Liver (tissue), 8 donors: ENCODE measurements at regions not wholly inside any gene's neighbourhood (a gene's known extent, or its start where the extent isn't known, plus 50 kb on each side); places are given as distances from the start of the nearest gene placed in this dataset.

ENCODE experiments used
- DNase-seq: peaks from one replicate; pipeline ENCODE4 v3.0.0-alpha.2; 2017; ENCODE audit warnings: low spot score
- H3K27ac ChIP-seq, 2 donors: one replicate each; pipeline ENCODE4 v1.7.0; 2013; ENCODE audit warnings: inconsistent platforms in 2 of 2, low read length in 2 of 2, control low read depth in 1 of 2, low read depth in 1 of 2, mild to moderate bottlenecking in 1 of 2
- H3K27me3 ChIP-seq, 4 donors: one replicate each; pipeline versions ENCODE4 v1.6.1 to v1.7.0; 2013; ENCODE audit warnings: low read length in 3 of 4, inconsistent platforms in 1 of 4, mild to moderate bottlenecking in 1 of 4, moderate library complexity in 1 of 4; ENCODE audit not compliant: control insufficient read depth in 4 of 4, insufficient read depth in 4 of 4
- H3K36me3 ChIP-seq, 4 donors: one replicate each; pipeline versions ENCODE4 v1.6.1 to v1.7.0; 2013; ENCODE audit warnings: low read length in 3 of 4, mild to moderate bottlenecking in 3 of 4, low read depth in 1 of 4, moderate library complexity in 1 of 4; ENCODE audit not compliant: control insufficient read depth in 4 of 4, insufficient read depth in 3 of 4
- H3K4me1 ChIP-seq, 4 donors: one replicate each; pipeline versions ENCODE4 v1.6.1 to v1.7.0; 2013; ENCODE audit warnings: low read length in 3 of 4, mild to moderate bottlenecking in 3 of 4, moderate library complexity in 1 of 4; ENCODE audit not compliant: control insufficient read depth in 4 of 4, insufficient read depth in 4 of 4
- H3K4me3 ChIP-seq, 3 donors: one replicate each; pipeline versions ENCODE4 v1.6.1 to v1.7.0; 2013; ENCODE audit warnings: low read length in 3 of 3, control low read depth in 1 of 3, low read depth in 1 of 3, mild to moderate bottlenecking in 1 of 3
- H3K9ac ChIP-seq, 2 donors: one replicate each; pipeline ENCODE4 v1.7.0; 2013; ENCODE audit warnings: low read length in 2 of 2, mild to moderate bottlenecking in 2 of 2, moderate library complexity in 2 of 2, control low read depth in 1 of 2, low read depth in 1 of 2
- H3K9me3 ChIP-seq, 4 donors: one replicate each; pipeline versions ENCODE4 v1.6.1 to v1.7.0; 2013; ENCODE audit warnings: low read length in 3 of 4; ENCODE audit not compliant: control insufficient read depth in 4 of 4
- EGR1 ChIP-seq, 2 donors: IDR thresholded peaks; 2 replicates each; pipeline ENCODE4 v1.6.1; 2016 to 2018; ENCODE audit warnings: antibody characterized with exemption in 2 of 2, low read depth in 2 of 2
- FOXA1 ChIP-seq: IDR thresholded peaks from 2 replicates; pipeline ENCODE4 v1.6.1; 2016; ENCODE audit warnings: antibody characterized with exemption
- FOXA2 ChIP-seq: IDR thresholded peaks from 2 replicates; pipeline ENCODE4 v1.6.1; 2016; ENCODE audit warnings: antibody characterized with exemption
- GABPA ChIP-seq, 2 donors: IDR thresholded peaks in 1 of 2; conservative IDR thresholded peaks in 1 of 2; 2 replicates each; pipeline ENCODE4 v1.6.1; 2016; ENCODE audit warnings: antibody characterized with exemption in 2 of 2, mild to moderate bottlenecking in 1 of 2, moderate library complexity in 1 of 2
- HNF4G ChIP-seq: IDR thresholded peaks from 2 replicates; pipeline ENCODE4 v1.6.1; 2016; ENCODE audit warnings: antibody characterized with exemption
- JUND ChIP-seq, 2 donors: IDR thresholded peaks; 2 replicates each; pipeline ENCODE4 v1.6.1; 2016; ENCODE audit warnings: antibody characterized with exemption in 2 of 2
- NR2F2 ChIP-seq: IDR thresholded peaks from 2 replicates; pipeline ENCODE4 v1.6.1; 2016; ENCODE audit warnings: antibody characterized with exemption
- RAD21 ChIP-seq, 2 donors: IDR thresholded peaks; 2 replicates each; pipeline ENCODE4 v1.6.1; 2016; ENCODE audit warnings: antibody characterized with exemption in 2 of 2, mild to moderate bottlenecking in 2 of 2
- RXRA ChIP-seq, 2 donors: IDR thresholded peaks; 2 replicates each; pipeline ENCODE4 v1.6.1; 2017 to 2018; ENCODE audit warnings: antibody characterized with exemption in 2 of 2, mild to moderate bottlenecking in 1 of 2
- SP1 ChIP-seq: IDR thresholded peaks from 2 replicates; pipeline ENCODE4 v1.6.1; 2018; ENCODE audit warnings: antibody characterized with exemption, mild to moderate bottlenecking
- YY1 ChIP-seq: IDR thresholded peaks from 2 replicates; pipeline ENCODE4 v1.6.1; 2016; ENCODE audit warnings: antibody characterized with exemption, mild to moderate bottlenecking
- WGBS: extraction: QIAGEN DNeasy Blood & Tissue Kit; methylation state at CpG from one replicate; pipeline ENCODE4 v1.1.7; 2013; 5-methylcytosine and 5-hydroxymethylcytosine counted together
- TF ChIP-seq, protein P1 (sequence below): fragments of 150-350 bp; IDR thresholded peaks from 2 replicates; pipeline ENCODE4 v1.5.1; 2017; ENCODE audit warnings: improper control_type of control experiment, low read depth, low read length; ENCODE audit not compliant: missing input control
- TF ChIP-seq, protein P2 (sequence below): IDR thresholded peaks from 2 replicates; pipeline ENCODE4 v1.6.1; 2016; ENCODE audit warnings: antibody characterized with exemption
- TF ChIP-seq, protein P3 (sequence below): IDR thresholded peaks from 2 replicates; pipeline ENCODE4 v1.6.1; 2016; ENCODE audit warnings: antibody characterized with exemption
- TF ChIP-seq, protein P4 (sequence below): IDR thresholded peaks from 2 replicates; pipeline ENCODE4 v1.6.1; 2016; ENCODE audit warnings: antibody characterized with exemption
- donor health status: healthy.
- donor health status: healthy.
- donor health status: healthy.
- donor health status: healthy.
- donor health status: healthy.

DNA sequence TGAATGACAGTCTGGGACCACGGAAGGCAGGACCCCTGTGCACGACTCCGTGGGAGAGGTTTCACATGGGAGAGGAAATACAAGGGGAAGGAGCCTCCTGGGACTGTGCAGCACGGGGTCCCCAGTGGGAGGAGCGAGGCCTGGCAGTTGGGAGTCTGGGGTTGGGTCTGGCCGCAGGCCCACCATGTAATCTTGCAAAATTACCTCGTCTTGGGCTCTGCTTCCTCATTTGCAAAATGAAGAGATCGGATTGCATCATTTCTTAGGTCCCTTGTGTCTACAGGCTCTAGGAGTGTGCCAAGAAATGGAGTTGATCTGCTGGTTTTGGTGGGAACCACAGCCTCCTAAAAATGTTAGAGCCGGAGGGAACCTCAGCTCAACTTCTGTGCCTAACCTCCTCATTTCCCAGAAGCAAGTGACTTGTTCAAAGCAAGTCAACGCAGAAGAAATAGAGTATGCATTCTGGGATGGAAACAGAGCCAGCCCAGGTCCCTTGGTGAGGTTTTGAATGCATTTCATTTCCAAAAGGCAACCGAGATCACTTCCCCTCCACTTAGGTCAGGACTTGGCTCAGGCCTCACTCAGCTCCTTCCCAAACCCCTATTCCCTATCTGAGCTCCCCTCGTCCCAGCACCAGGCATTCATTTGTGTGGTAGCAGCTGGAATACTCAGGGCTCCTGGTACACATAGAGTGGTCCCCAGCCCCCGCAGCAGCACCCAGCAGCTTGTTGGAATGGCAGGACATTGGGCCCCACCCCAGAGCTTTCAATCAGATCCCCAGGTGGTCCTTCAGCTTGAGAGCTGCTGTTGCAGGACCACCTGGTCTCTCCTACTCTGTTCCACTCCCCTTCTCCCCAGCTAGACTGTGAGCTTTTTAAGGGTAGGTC, 267.7 kb downstream of the XXYLT1 start:
- Histone ChIP-seq H3K27ac (no peak overlapping the region), H3K4me1 (peaks cover 0 to 6% (median 3%) of the 10 kb centered on the region in 4 donors)

DNA sequence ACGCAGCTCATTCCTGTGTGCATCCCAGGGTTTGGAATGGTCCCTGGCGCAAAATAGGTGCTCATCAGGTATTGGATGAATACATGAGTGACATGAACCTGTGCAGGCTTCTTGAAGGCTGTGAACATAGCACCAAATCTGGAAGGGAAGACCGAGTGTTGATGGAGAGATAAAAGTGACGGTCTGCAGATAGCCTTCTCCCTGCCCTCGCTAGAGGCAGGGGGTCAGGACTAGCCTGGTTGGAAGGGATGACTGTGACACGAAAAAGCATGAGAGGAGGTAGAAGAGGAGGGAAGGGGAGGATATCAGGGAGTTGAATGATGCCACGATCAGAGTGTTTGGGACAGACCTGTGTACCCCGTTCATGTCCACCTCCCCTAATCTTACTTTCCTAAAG, 267.1 kb downstream of the XXYLT1 start:
- Histone ChIP-seq H3K9me3 (no peaks in the 10 kb centered on the region), H3K27ac (no peak overlapping the region), H3K36me3 (no peaks in the 10 kb centered on the region), H3K4me3 (no peak overlapping the region), H3K4me1 (peaks cover 0 to 6% (median 3%) of the 10 kb centered on the region in 4 donors), H3K27me3 (no peaks in the 10 kb centered on the region), H3K9ac (no peak overlapping the region)
- peak; percentile 14 for DNase-seq
- 93% methylated on average over 8 of the region's 8 CpGs for WGBS
- TF ChIP-seq GABPA (IDR thresholded peaks at IDR 0.05 in 1 of 2, conservative IDR thresholded peaks at IDR 0.05 in 1 of 2) (no peak), FOXA1 (no peak), NR2F2 (no peak), HNF4G (no peak), JUND (IDR thresholded peaks at IDR 0.05) (no peak), FOXA2 (no peak), RXRA (IDR thresholded peaks at IDR 0.05) (no peak), RAD21 (IDR thresholded peaks at IDR 0.05) (no peak), YY1 (no peak), EGR1 (IDR thresholded peaks at IDR 0.05; ENCODE audit: low read depth in 2 of 2) (no peak), SP1 (no peak)
- TF ChIP-seq, protein P1, sequence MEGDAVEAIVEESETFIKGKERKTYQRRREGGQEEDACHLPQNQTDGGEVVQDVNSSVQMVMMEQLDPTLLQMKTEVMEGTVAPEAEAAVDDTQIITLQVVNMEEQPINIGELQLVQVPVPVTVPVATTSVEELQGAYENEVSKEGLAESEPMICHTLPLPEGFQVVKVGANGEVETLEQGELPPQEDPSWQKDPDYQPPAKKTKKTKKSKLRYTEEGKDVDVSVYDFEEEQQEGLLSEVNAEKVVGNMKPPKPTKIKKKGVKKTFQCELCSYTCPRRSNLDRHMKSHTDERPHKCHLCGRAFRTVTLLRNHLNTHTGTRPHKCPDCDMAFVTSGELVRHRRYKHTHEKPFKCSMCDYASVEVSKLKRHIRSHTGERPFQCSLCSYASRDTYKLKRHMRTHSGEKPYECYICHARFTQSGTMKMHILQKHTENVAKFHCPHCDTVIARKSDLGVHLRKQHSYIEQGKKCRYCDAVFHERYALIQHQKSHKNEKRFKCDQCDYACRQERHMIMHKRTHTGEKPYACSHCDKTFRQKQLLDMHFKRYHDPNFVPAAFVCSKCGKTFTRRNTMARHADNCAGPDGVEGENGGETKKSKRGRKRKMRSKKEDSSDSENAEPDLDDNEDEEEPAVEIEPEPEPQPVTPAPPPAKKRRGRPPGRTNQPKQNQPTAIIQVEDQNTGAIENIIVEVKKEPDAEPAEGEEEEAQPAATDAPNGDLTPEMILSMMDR: no peak
- TF ChIP-seq, protein P2, sequence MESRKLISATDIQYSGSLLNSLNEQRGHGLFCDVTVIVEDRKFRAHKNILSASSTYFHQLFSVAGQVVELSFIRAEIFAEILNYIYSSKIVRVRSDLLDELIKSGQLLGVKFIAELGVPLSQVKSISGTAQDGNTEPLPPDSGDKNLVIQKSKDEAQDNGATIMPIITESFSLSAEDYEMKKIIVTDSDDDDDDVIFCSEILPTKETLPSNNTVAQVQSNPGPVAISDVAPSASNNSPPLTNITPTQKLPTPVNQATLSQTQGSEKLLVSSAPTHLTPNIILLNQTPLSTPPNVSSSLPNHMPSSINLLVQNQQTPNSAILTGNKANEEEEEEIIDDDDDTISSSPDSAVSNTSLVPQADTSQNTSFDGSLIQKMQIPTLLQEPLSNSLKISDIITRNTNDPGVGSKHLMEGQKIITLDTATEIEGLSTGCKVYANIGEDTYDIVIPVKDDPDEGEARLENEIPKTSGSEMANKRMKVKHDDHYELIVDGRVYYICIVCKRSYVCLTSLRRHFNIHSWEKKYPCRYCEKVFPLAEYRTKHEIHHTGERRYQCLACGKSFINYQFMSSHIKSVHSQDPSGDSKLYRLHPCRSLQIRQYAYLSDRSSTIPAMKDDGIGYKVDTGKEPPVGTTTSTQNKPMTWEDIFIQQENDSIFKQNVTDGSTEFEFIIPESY: no peak
- TF ChIP-seq, protein P3, sequence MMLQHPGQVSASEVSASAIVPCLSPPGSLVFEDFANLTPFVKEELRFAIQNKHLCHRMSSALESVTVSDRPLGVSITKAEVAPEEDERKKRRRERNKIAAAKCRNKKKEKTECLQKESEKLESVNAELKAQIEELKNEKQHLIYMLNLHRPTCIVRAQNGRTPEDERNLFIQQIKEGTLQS: no peak
- TF ChIP-seq, protein P4, sequence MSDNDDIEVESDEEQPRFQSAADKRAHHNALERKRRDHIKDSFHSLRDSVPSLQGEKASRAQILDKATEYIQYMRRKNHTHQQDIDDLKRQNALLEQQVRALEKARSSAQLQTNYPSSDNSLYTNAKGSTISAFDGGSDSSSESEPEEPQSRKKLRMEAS: no peak

More for the DNA sequence above, 267.7 kb downstream of the XXYLT1 start:
- H3K9ac ChIP-seq: no peak overlapping the region
- no peaks in the 10 kb centered on the region for H3K36me3 ChIP-seq
- H3K27me3 ChIP-seq: no peaks in the 10 kb centered on the region
- DNase-seq: peak; percentile 30
- TF ChIP-seq, protein P2: no peak
- no peak for TF ChIP-seq NR2F2
- TF ChIP-seq, protein P4: no peak
- no peak overlapping the region for H3K4me3 ChIP-seq
- H3K9me3 ChIP-seq: no peaks in the 10 kb centered on the region
- 81% methylated on average over 13 of the region's 13 CpGs for WGBS
